Hepatocyte (in vitro differentiated cells): ENCODE measurements at regions not wholly inside any gene's neighbourhood (a gene's known extent, or its start where the extent isn't known, plus 50 kb on each side); places are given as distances from the start of the nearest gene placed in this dataset.

ENCODE experiments used
- CTCF ChIP-seq: fragments of 200-600 bp; sonication (generic); IDR thresholded peaks from 2 replicates; pipeline ENCODE4 v1.5.1; 2016; ENCODE audit warnings: antibody characterized with exemption, mild to moderate bottlenecking; ENCODE audit not compliant: poor library complexity
- EZH2 ChIP-seq: fragments of 200-600 bp; sonication (generic); IDR thresholded peaks from 2 replicates; pipeline ENCODE4 v1.6.1; 2016; ENCODE audit warnings: antibody characterized with exemption, mild to moderate bottlenecking, borderline replicate concordance
- EZH2phosphoT487 ChIP-seq: fragments of 200-600 bp; sonication (generic); IDR thresholded peaks from one replicate; pipeline ENCODE4 v1.6.1; 2018; ENCODE audit warnings: antibody characterized with exemption, mild to moderate bottlenecking, low read depth, moderate library complexity; ENCODE audit not compliant: unreplicated experiment, severe bottlenecking

- TF ChIP-seq EZH2 (no peak), CTCF (peak; percentile 19), EZH2phosphoT487 (no peak)
These were observed 767.7 kb downstream of the TUSC7 start for GRCh38 chr3:117477214-117477755.
